Caco-2 (cell line): ENCODE measurements at regions not wholly inside any gene's neighbourhood (a gene's known extent, or its start where the extent isn't known, plus 50 kb on each side); places are given as distances from the start of the nearest gene placed in this dataset.

ENCODE experiments used
- BruUV-seq: library from RNA; stranded (reverse); fragments of 400-500 nt; replicated peaks from 2 replicates; lab custom pipeline; 2021; lab: Mats Ljungman, UMichigan
- CTCF ChIA-PET: fragments of 300-600 bp; sonication (Branson Sonifier 250); formaldehyde crosslinking; loops from one replicate; lab custom pipeline; 2022; ENCODE audit warnings: antibody characterized with exemption; lab: Charles Lee
- POLR2A ChIA-PET: fragments of 300-600 bp; sonication (Branson Sonifier 250); formaldehyde crosslinking; loops from one replicate; lab custom pipeline; 2022; ENCODE audit warnings: antibody characterized with exemption; lab: Charles Lee
- DNase-seq, 2 experiments: peaks; one replicate each; pipeline versions ENCODE4 v3.0.0 to v3.0.0-alpha.2; 2020 to 2022
- H3K27me3 ChIP-seq: replicated peaks from 2 replicates; pipeline ENCODE4 v1.6.0; 2011; ENCODE audit warnings: low read length; ENCODE audit not compliant: control insufficient read depth, insufficient read depth
- H3K36me3 ChIP-seq: 2 replicates; pipeline ENCODE4 v1.5.1; 2011; ENCODE audit warnings: low read length; ENCODE audit not compliant: control insufficient read depth, insufficient read depth
- H3K4me1 ChIP-seq: fragments of 250-450 bp; sonication (Bioruptor Pico); 2 replicates; pipeline ENCODE4 v1.5.1; 2020; ENCODE audit warnings: mild to moderate bottlenecking
- H3K4me3 ChIP-seq: 2 replicates; pipeline ENCODE4 v1.5.1; 2011; ENCODE audit warnings: low read depth, mild to moderate bottlenecking, control low read depth, low read length
- H3K9me3 ChIP-seq: fragments of 250-450 bp; sonication (Bioruptor Pico); 2 replicates; pipeline ENCODE4 v1.5.1; 2020; ENCODE audit warnings: mild to moderate bottlenecking, moderate library complexity
- H3K27ac Mint-ChIP-seq: one replicate; pipeline ENCODE4 v1.8.0; 2022; ENCODE audit warnings: mixed read lengths; ENCODE audit not compliant: unreplicated experiment
- H3K27me3 Mint-ChIP-seq: one replicate; pipeline ENCODE4 v1.8.0; 2022; ENCODE audit warnings: mixed read lengths; ENCODE audit not compliant: insufficient read depth, unreplicated experiment
- H3K36me3 Mint-ChIP-seq: one replicate; pipeline ENCODE4 v1.8.0; 2022; ENCODE audit warnings: mild to moderate bottlenecking, mixed read lengths; ENCODE audit not compliant: insufficient read depth, unreplicated experiment
- H3K4me1 Mint-ChIP-seq: one replicate; pipeline ENCODE4 v1.8.0; 2022; ENCODE audit warnings: low read depth, mixed read lengths; ENCODE audit not compliant: unreplicated experiment
- H3K4me3 Mint-ChIP-seq: one replicate; pipeline ENCODE4 v1.8.0; 2022; ENCODE audit warnings: mild to moderate bottlenecking, moderate library complexity, mixed read lengths; ENCODE audit not compliant: unreplicated experiment
- H3K9me3 Mint-ChIP-seq: one replicate; pipeline ENCODE4 v1.8.0; 2022; ENCODE audit warnings: mixed read lengths; ENCODE audit not compliant: unreplicated experiment
- intact Hi-C: fragments of 100-400 bp; cut with micrococcal nuclease; formaldehyde crosslinking; loops from one replicate; pipeline ENCODE4 v1.10.0; 2022; ENCODE audit not compliant: unreplicated experiment
- TF ChIP-seq, protein P1 (sequence below), 2 experiments: fragments of 200-600 bp in 1 of 2; IDR thresholded peaks; 1 replicate in 1 of 2; 2 replicates in 1 of 2; pipeline versions ENCODE4 v1.5.1 to v1.8.0; 2011 to 2022; ENCODE audit warnings: antibody characterized with exemption in 1 of 2, control low read depth in 1 of 2, inconsistent platforms in 1 of 2, low read depth in 1 of 2, low read length in 1 of 2, mild to moderate bottlenecking in 1 of 2, moderate library complexity in 1 of 2; ENCODE audit not compliant: insufficient read depth in 1 of 2, severe bottlenecking in 1 of 2, unreplicated experiment in 1 of 2

DNA sequence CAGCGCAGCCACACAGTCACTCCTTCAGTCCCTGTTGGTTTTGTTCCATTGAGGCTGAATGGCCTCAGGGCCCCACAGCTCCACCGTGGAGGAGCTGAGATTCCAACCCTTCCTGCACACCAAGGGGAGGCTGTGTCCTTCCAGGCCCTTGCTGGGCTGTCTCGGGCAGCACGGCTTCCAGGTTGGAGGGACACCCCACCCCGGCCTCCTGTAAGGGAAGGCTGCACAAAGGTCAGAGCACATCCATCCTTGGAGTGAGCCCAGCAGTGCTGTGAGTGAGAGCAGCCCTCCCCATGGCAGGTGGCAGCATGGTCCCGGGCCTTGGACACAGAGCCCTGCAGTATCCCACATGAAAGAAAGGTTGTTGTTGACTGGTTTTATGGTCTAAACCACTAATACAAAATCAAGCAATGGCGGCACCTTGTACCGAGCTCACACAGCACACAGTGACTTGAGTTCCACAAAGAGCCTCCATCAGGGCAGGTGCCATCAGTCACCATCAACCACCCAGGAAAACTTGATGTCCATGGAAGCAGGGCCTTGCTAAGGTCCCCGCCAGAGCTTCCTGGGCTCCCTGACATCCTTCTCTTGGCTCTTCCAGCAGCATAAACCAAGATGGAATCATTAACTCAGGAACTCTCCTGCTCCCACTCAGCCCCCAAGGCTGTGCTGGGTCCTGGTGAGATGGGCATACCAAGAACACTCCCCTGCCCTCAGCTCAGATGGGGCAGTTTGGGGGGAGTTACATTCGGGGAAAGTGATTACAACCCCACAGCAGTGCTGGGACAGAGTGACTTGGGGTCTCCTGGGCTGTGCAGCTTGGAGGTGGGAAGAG, 1500.4 kb downstream of the TBC1D22A start:
- TF ChIP-seq, protein P1, sequence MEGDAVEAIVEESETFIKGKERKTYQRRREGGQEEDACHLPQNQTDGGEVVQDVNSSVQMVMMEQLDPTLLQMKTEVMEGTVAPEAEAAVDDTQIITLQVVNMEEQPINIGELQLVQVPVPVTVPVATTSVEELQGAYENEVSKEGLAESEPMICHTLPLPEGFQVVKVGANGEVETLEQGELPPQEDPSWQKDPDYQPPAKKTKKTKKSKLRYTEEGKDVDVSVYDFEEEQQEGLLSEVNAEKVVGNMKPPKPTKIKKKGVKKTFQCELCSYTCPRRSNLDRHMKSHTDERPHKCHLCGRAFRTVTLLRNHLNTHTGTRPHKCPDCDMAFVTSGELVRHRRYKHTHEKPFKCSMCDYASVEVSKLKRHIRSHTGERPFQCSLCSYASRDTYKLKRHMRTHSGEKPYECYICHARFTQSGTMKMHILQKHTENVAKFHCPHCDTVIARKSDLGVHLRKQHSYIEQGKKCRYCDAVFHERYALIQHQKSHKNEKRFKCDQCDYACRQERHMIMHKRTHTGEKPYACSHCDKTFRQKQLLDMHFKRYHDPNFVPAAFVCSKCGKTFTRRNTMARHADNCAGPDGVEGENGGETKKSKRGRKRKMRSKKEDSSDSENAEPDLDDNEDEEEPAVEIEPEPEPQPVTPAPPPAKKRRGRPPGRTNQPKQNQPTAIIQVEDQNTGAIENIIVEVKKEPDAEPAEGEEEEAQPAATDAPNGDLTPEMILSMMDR (IDR thresholded peaks at IDR 0.05; ENCODE audit: insufficient read depth in 1 of 2, low read depth in 1 of 2, low read length in 1 of 2, severe bottlenecking in 1 of 2, unreplicated experiment in 1 of 2): no peak
- H3K27me3 Mint-ChIP-seq: peaks cover 12% of the 10 kb centered on the region
- Histone ChIP-seq H3K36me3 (no peaks in the 10 kb centered on the region), H3K9me3 (no peaks in the 10 kb centered on the region), H3K4me1 (no peaks in the 10 kb centered on the region), H3K4me3 (no peak overlapping the region), H3K27me3 (no peaks in the 10 kb centered on the region)
- no TSS peak for BruUV-seq
- DNase-seq: no peak
- H3K36me3 Mint-ChIP-seq: no peaks in the 10 kb centered on the region
- no peak overlapping the region for H3K27ac Mint-ChIP-seq
- POLR2A ChIA-PET: no interaction called here
- intact Hi-C loops: no loop called here
- no peaks in the 10 kb centered on the region for H3K4me1 Mint-ChIP-seq
- no peak overlapping the region for H3K4me3 Mint-ChIP-seq
- no peaks in the 10 kb centered on the region for H3K9me3 Mint-ChIP-seq
- CTCF ChIA-PET: no interaction called here

DNA sequence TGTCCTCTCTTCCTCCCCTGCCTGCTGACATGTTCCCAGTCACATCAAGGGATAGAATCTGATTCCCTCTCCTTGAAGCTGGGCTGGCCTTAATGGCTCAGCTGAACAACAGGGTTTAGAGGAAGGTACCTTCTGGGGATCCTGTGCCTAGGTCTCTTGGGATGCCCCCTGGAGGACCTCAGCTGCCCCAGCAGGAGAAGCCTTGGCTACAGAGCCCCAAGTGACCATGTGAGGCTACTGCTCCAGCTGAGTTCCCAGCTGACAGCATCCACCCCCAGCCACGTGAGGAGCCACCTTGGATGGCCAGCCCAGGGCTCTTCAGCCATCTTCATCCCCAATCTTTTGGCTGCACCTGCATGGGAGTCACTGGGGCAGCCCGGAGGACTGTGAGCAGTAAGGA, 1499.3 kb downstream of the TBC1D22A start:
- Mint-ChIP-seq H3K36me3 (no peaks in the 10 kb centered on the region), H3K9me3 (no peaks in the 10 kb centered on the region), H3K4me3 (no peak overlapping the region), H3K27ac (no peak overlapping the region), H3K4me1 (no peaks in the 10 kb centered on the region), H3K27me3 (peaks cover 14% of the 10 kb centered on the region)
- Histone ChIP-seq H3K4me3 (no peak overlapping the region), H3K27me3 (no peaks in the 10 kb centered on the region), H3K4me1 (no peaks in the 10 kb centered on the region), H3K36me3 (no peaks in the 10 kb centered on the region), H3K9me3 (no peaks in the 10 kb centered on the region)
- BruUV-seq: no TSS peak
- CTCF ChIA-PET: no interaction called here
- POLR2A ChIA-PET: no interaction called here
- intact Hi-C loops: no loop called here
- TF ChIP-seq, protein P1 (IDR thresholded peaks at IDR 0.05; ENCODE audit: insufficient read depth in 1 of 2, low read depth in 1 of 2, low read length in 1 of 2, severe bottlenecking in 1 of 2, unreplicated experiment in 1 of 2): no peak
- DNase-seq: no peak

DNA sequence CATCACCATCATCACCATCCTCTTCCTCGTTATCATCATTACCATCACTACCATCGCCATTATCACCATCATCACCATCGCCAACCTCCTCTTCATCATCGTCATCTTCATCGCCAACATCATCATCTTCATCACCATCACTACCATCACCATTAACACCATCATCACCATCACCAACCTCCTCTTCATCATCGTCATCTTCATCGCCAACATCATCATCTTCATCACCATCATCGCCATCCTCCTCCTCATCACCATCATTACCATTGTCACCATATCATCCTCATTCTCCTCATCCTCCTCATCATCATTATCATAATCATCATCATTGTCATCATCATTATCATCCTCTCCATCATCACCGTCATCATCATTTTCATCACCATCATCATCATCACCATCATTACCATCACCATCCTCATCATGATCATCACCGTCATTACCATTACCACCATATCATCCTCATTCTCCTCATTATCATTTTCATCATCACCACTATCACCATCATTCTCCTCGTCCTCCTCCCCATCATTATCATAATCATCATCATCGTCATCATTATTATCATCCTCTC, 1498.7 kb downstream of the TBC1D22A start:
- Histone ChIP-seq H3K4me3 (no peak overlapping the region), H3K9me3 (no peaks in the 10 kb centered on the region), H3K36me3 (no peaks in the 10 kb centered on the region), H3K27me3 (no peaks in the 10 kb centered on the region), H3K4me1 (no peaks in the 10 kb centered on the region)
- DNase-seq: no peak
- intact Hi-C loops: no loop called here
- POLR2A ChIA-PET: no interaction called here
- Mint-ChIP-seq H3K4me3 (no peak overlapping the region), H3K36me3 (no peaks in the 10 kb centered on the region), H3K27ac (no peak overlapping the region), H3K9me3 (no peaks in the 10 kb centered on the region), H3K4me1 (no peaks in the 10 kb centered on the region), H3K27me3 (peaks cover 12% of the 10 kb centered on the region)
- CTCF ChIA-PET: no interaction called here
- no TSS peak for BruUV-seq
- TF ChIP-seq, protein P1 (IDR thresholded peaks at IDR 0.05; ENCODE audit: insufficient read depth in 1 of 2, low read depth in 1 of 2, low read length in 1 of 2, severe bottlenecking in 1 of 2, unreplicated experiment in 1 of 2): no peak
